Panc1 (cell line): ENCODE measurements at regions not wholly inside any gene's neighbourhood (a gene's known extent, or its start where the extent isn't known, plus 50 kb on each side); places are given as distances from the start of the nearest gene placed in this dataset.

Experiments
- ATAC-seq: fragments of 200-7000 bp; cut with Tn5 transposase; 2 replicates; pipeline ENCODE4 v1.9.1; 2020; ENCODE audit warnings: mild to moderate bottlenecking, moderate library complexity
- BruUV-seq: library from RNA; stranded (reverse); fragments of 400-500 nt; replicated peaks from 2 replicates; lab custom pipeline; 2021; lab: Mats Ljungman, UMichigan
- CTCF ChIA-PET: fragments of 300-600 bp; sonication (Branson Sonifier 250); formaldehyde crosslinking; loops from one replicate; lab custom pipeline; 2022; ENCODE audit warnings: antibody characterized with exemption; lab: Charles Lee
- POLR2A ChIA-PET: fragments of 300-600 bp; sonication (Branson Sonifier 250); formaldehyde crosslinking; loops from one replicate; lab custom pipeline; 2022; ENCODE audit warnings: antibody characterized with exemption; lab: Charles Lee
- DNase-seq: peaks from one replicate; pipeline ENCODE4 v3.0.0-alpha.2; 2010; ENCODE audit warnings: low read depth, low spot score
- H3K27ac ChIP-seq: 2 replicates; pipeline ENCODE4 v1.5.1; 2011; ENCODE audit warnings: mild to moderate bottlenecking, low read length, inconsistent platforms
- H3K27me3 ChIP-seq: fragments of 200-500 bp; sonication (Bioruptor generic); 2 replicates; pipeline ENCODE4 v1.6.0; 2014; ENCODE audit warnings: low read length, inconsistent platforms; ENCODE audit not compliant: control insufficient read depth, insufficient read depth
- H3K36me3 ChIP-seq: fragments of 200-500 bp; sonication (Bioruptor generic); 2 replicates; pipeline ENCODE4 v1.5.1; 2014; ENCODE audit warnings: inconsistent platforms, mild to moderate bottlenecking, low read length, moderate library complexity; ENCODE audit not compliant: control insufficient read depth, insufficient read depth
- H3K4me1 ChIP-seq: 2 replicates; pipeline ENCODE4 v1.5.1; 2011; ENCODE audit warnings: inconsistent platforms, mild to moderate bottlenecking, low read length, moderate library complexity; ENCODE audit not compliant: control insufficient read depth, insufficient read depth
- H3K4me3 ChIP-seq, 2 experiments: 2 replicates each; pipeline ENCODE4 v1.5.1; 2011 to 2012; ENCODE audit warnings: low read depth in 2 of 2, low read length in 2 of 2, mild to moderate bottlenecking in 2 of 2, inconsistent platforms in 1 of 2, moderate library complexity in 1 of 2
- H3K9me3 ChIP-seq: fragments of 200-500 bp; sonication (Bioruptor generic); 2 replicates; pipeline ENCODE4 v1.5.1; 2014; ENCODE audit warnings: low read depth, mild to moderate bottlenecking, inconsistent platforms, low read length, moderate library complexity; ENCODE audit not compliant: control insufficient read depth, insufficient read depth
- CTCF ChIP-seq: fragments of 450-650 bp; IDR thresholded peaks from 2 replicates; pipeline ENCODE4 v1.5.1; 2017; ENCODE audit warnings: mild to moderate bottlenecking
- POLR2AphosphoS5 ChIP-seq: IDR thresholded peaks from 2 replicates; pipeline ENCODE4 v1.6.1; 2012; ENCODE audit warnings: mild to moderate bottlenecking, low read depth, low read length, moderate library complexity
- REST ChIP-seq, 2 experiments: IDR thresholded peaks; 2 replicates each; pipeline ENCODE4 v1.6.1; 2011 to 2012; ENCODE audit warnings: low read depth in 2 of 2, control low read depth in 1 of 2, low read length in 1 of 2, mild to moderate bottlenecking in 1 of 2, moderate library complexity in 1 of 2; ENCODE audit not compliant: insufficient read depth in 1 of 2
- SIN3A ChIP-seq: IDR thresholded peaks from 2 replicates; pipeline ENCODE4 v1.6.1; 2012; ENCODE audit warnings: low read depth, mild to moderate bottlenecking, low read length, moderate library complexity, borderline replicate concordance; ENCODE audit not compliant: insufficient read depth
- TCF7L2 ChIP-seq: IDR thresholded peaks from 2 replicates; pipeline ENCODE4 v1.6.1; 2011; ENCODE audit warnings: mild to moderate bottlenecking, low read depth, low read length, inconsistent platforms
- in situ Hi-C: cut with HindIII; loops from 2 replicates; pipeline ENCODE4 v1.10.0; 2016; ENCODE audit warnings: low sequenced_read_pairs, low pct_unique_long_range_greater_than_20kb
- intact Hi-C: fragments of 100-400 bp; cut with micrococcal nuclease; formaldehyde crosslinking; loops from one replicate; pipeline ENCODE4 v1.10.0; 2022; ENCODE audit not compliant: unreplicated experiment

GRCh38 chr2:16406496-16407289 lies 258.9 kb downstream of the CYRIA start:
- in situ Hi-C loops (no loop called here), intact Hi-C loops (no loop called here)
- ATAC-seq (no peak), DNase-seq (no peak)
- POLR2A ChIA-PET = no interaction called here
- CTCF ChIA-PET = no interaction called here
- H3K27me3 ChIP-seq = no peaks in the 10 kb centered on the region
- BruUV-seq = no TSS peak
- no peaks in the 10 kb centered on the region for H3K4me1 ChIP-seq
- no peak overlapping the region for H3K27ac ChIP-seq
- no peak overlapping the region for H3K4me3 ChIP-seq
- no peak for TF ChIP-seq REST (IDR thresholded peaks at IDR 0.05; ENCODE audit: insufficient read depth in 1 of 2, low read depth in 2 of 2, low read length in 1 of 2)
- TF ChIP-seq TCF7L2 = no peak
- no peak for TF ChIP-seq POLR2AphosphoS5
- TF ChIP-seq CTCF = no peak
- no peaks in the 10 kb centered on the region for H3K36me3 ChIP-seq
- H3K9me3 ChIP-seq = no peaks in the 10 kb centered on the region

- Histone ChIP-seq H3K27ac (no peak overlapping the region), H3K4me3 (no peak overlapping the region), H3K4me1 (no peaks in the 10 kb centered on the region), H3K9me3 (no peaks in the 10 kb centered on the region), H3K36me3 (no peaks in the 10 kb centered on the region), H3K27me3 (no peaks in the 10 kb centered on the region)
- TF ChIP-seq SIN3A (no peak), TCF7L2 (no peak), REST (IDR thresholded peaks at IDR 0.05; ENCODE audit: insufficient read depth in 1 of 2, low read depth in 2 of 2, low read length in 1 of 2) (no peak), POLR2AphosphoS5 (no peak), CTCF (no peak)
- no TSS peak for BruUV-seq
- ChIA-PET CTCF (no interaction called here), POLR2A (no interaction called here)
- intact Hi-C loops (no loop called here), in situ Hi-C loops (no loop called here)
- ATAC-seq (no peak), DNase-seq (no peak)
Measured at GRCh38 chr2:16405551-16405950, 260.1 kb downstream of the CYRIA start.
